HG03135 (cell line): ENCODE measurements at regions not wholly inside any gene's neighbourhood (a gene's known extent, or its start where the extent isn't known, plus 50 kb on each side); places are given as distances from the start of the nearest gene placed in this dataset.
"Not testable (repeated sequence)": the region's sequence is repeated elsewhere in the genome, so short reads cannot be mapped to it uniquely, and the experiment has no call there.

Source experiments
- ATAC-seq: cut with Tn5 transposase; IDR thresholded peaks from one replicate; pipeline ENCODE4 v1.9.1; 2021; ENCODE audit warnings: mild to moderate bottlenecking, moderate library complexity; ENCODE audit not compliant: unreplicated experiment

GRCh38 chr20:6715401-6715941, 52.0 kb upstream of the BMP2 start:
- ATAC-seq: no peak

GRCh38 chr20:6714279-6714711, 53.2 kb upstream of the BMP2 start:
- no peak for ATAC-seq

- no peak for ATAC-seq
Observed at GRCh38 chr20:6711951-6712649, 55.4 kb upstream of the BMP2 start.

- ATAC-seq: no peak
Observed at GRCh38 chr20:6709910-6710595, 57.4 kb upstream of the BMP2 start.

GRCh38 chr20:6708010-6708409, 59.5 kb upstream of the BMP2 start:
- ATAC-seq: no peak

- ATAC-seq: no peak
Observed at GRCh38 chr20:6707321-6707831, 60.1 kb upstream of the BMP2 start.

GRCh38 chr20:6705926-6706548, 61.4 kb upstream of the BMP2 start:
- ATAC-seq: no peak

GRCh38 chr20:6705106-6705766, 62.2 kb upstream of the BMP2 start:
- no peak for ATAC-seq

GRCh38 chr20:6704132-6704861, 63.2 kb upstream of the BMP2 start:
- no peak for ATAC-seq

- ATAC-seq: no peak
Observed at GRCh38 chr20:6703656-6704055, 63.8 kb upstream of the BMP2 start.

GRCh38 chr20:6703047-6703446, 64.4 kb upstream of the BMP2 start:
- no peak for ATAC-seq

GRCh38 chr20:6702144-6702543, 65.3 kb upstream of the BMP2 start:
- no peak for ATAC-seq

- no peak for ATAC-seq
Observed at GRCh38 chr20:6700563-6701329, 66.7 kb upstream of the BMP2 start.

GRCh38 chr20:6699921-6700562, 67.4 kb upstream of the BMP2 start:
- no peak for ATAC-seq

- no peak for ATAC-seq
Observed at GRCh38 chr20:6698723-6699122, 68.8 kb upstream of the BMP2 start.

GRCh38 chr20:6698056-6698455, 69.4 kb upstream of the BMP2 start:
- ATAC-seq: no peak

GRCh38 chr20:6697228-6697972, 70.1 kb upstream of the BMP2 start:
- ATAC-seq: no peak

GRCh38 chr20:6696001-6696400, 71.5 kb upstream of the BMP2 start:
- no peak for ATAC-seq

- ATAC-seq: not testable (repeated sequence)
Observed at GRCh38 chr20:6693808-6694198, 73.7 kb upstream of the BMP2 start.
